Jurkat, Clone E6-1 (cell line): ENCODE measurements at regions not wholly inside any gene's neighbourhood (a gene's known extent, or its start where the extent isn't known, plus 50 kb on each side); places are given as distances from the start of the nearest gene placed in this dataset.
"Not testable (repeated sequence)": the region's sequence is repeated elsewhere in the genome, so short reads cannot be mapped to it uniquely, and the experiment has no call there.

Experiments
- DNase-seq: peaks from one replicate; pipeline ENCODE4 v3.0.0-alpha.2; 2011; ENCODE audit warnings: low read depth, low spot score
- H3K4me3 ChIP-seq: 2 replicates; pipeline ENCODE4 v1.5.1; 2011; ENCODE audit warnings: mild to moderate bottlenecking, low read length, control low read depth, moderate library complexity

GRCh38 chr16:85279825-85280545, 167.7 kb upstream of the CIBAR2 start:
- H3K4me3 ChIP-seq: no peak overlapping the region
- no peak for DNase-seq

GRCh38 chr16:85281181-85281580, 168.9 kb upstream of the CIBAR2 start:
- H3K4me3 ChIP-seq: no peak overlapping the region

GRCh38 chr16:85282842-85283241, 170.6 kb upstream of the CIBAR2 start:
- DNase-seq: no peak
- H3K4me3 ChIP-seq: no peak overlapping the region

More at GRCh38 chr16:85281181-85281580, 168.9 kb upstream of the CIBAR2 start:
- no peak for DNase-seq

GRCh38 chr16:85283305-85284050, 171.2 kb upstream of the CIBAR2 start:
- no peak overlapping the region for H3K4me3 ChIP-seq
- no peak for DNase-seq

GRCh38 chr16:85284141-85284817, 172.0 kb upstream of the CIBAR2 start:
- no peak overlapping the region for H3K4me3 ChIP-seq
- no peak for DNase-seq

GRCh38 chr16:85285681-85286065, 173.4 kb upstream of the CIBAR2 start:
- H3K4me3 ChIP-seq: no peak overlapping the region

GRCh38 chr16:85286066-85286831, 174.0 kb upstream of the CIBAR2 start:
- no peak overlapping the region for H3K4me3 ChIP-seq
- no peak for DNase-seq

More at GRCh38 chr16:85285681-85286065, 173.4 kb upstream of the CIBAR2 start:
- DNase-seq: no peak

GRCh38 chr16:85286951-85287814, 174.9 kb upstream of the CIBAR2 start:
- H3K4me3 ChIP-seq: no peak overlapping the region
- no peak for DNase-seq

GRCh38 chr16:85287815-85288109, 175.5 kb upstream of the CIBAR2 start:
- H3K4me3 ChIP-seq, DNase-seq: not testable (repeated sequence)

GRCh38 chr16:85288341-85288868, 176.1 kb upstream of the CIBAR2 start:
- H3K4me3 ChIP-seq: no peak overlapping the region
- no peak for DNase-seq

- no peak for DNase-seq
- no peak overlapping the region for H3K4me3 ChIP-seq
These were observed 176.8 kb upstream of the CIBAR2 start for GRCh38 chr16:85288869-85289660.

GRCh38 chr16:85289760-85290625, 177.7 kb upstream of the CIBAR2 start:
- no peak overlapping the region for H3K4me3 ChIP-seq
- DNase-seq: no peak

GRCh38 chr16:85290626-85291301, 178.5 kb upstream of the CIBAR2 start:
- DNase-seq: no peak
- H3K4me3 ChIP-seq: no peak overlapping the region

- no peak for DNase-seq
- no peak overlapping the region for H3K4me3 ChIP-seq
These were observed 179.3 kb upstream of the CIBAR2 start for GRCh38 chr16:85291302-85292148.

GRCh38 chr16:85293458-85293857, 181.2 kb upstream of the CIBAR2 start:
- H3K4me3 ChIP-seq: no peak overlapping the region
- DNase-seq: no peak
